T-cell (primary cell): ENCODE measurements at regions not wholly inside any gene's neighbourhood (a gene's known extent, or its start where the extent isn't known, plus 50 kb on each side); places are given as distances from the start of the nearest gene placed in this dataset.

Experiments used
- ATAC-seq, 4 experiments: fragments of 200-7000 bp in 3 of 4; fragments of 150-1000 bp in 1 of 4; cut with Tn5 transposase; replicated peaks in 1 of 4; 1 replicate in 3 of 4; 2 replicates in 1 of 4; pipeline ENCODE4 v1.10.0; 2021; ENCODE audit warnings: moderate library complexity in 3 of 4, mild to moderate bottlenecking in 2 of 4, moderate number of reproducible peaks in 1 of 4
- CTCF ChIA-PET, 2 donors: fragments of 300-600 bp; sonication (Branson Sonifier 250); formaldehyde crosslinking; loops; one replicate each; lab custom pipeline; 2022; ENCODE audit warnings: antibody characterized with exemption in 2 of 2; lab: Charles Lee
- POLR2A ChIA-PET, 2 donors: fragments of 300-600 bp; sonication (Branson Sonifier 250); formaldehyde crosslinking; loops; one replicate each; lab custom pipeline; 2022; ENCODE audit warnings: antibody characterized with exemption in 2 of 2; lab: Charles Lee
- DNase-seq, 35 experiments: peaks; one replicate each; pipeline versions ENCODE4 v3.0.0 to v3.0.0-alpha.2; 2013 to 2023
- H3K27ac ChIP-seq: one replicate; pipeline ENCODE4 v1.5.1; 2013; ENCODE audit warnings: low read length
- H3K27me3 ChIP-seq, 2 experiments: replicated peaks in 1 of 2; 1 replicate in 1 of 2; 2 replicates in 1 of 2; pipeline versions ENCODE4 v1.6.1 to v1.7.0; 2013; ENCODE audit warnings: low read length in 1 of 2, mixed read lengths in 1 of 2; ENCODE audit not compliant: control insufficient read depth in 2 of 2, insufficient read depth in 2 of 2; ENCODE audit errors: extremely low read depth in 1 of 2
- H3K36me3 ChIP-seq, 2 donors: 1 replicate in 1 of 2; 2 replicates in 1 of 2; pipeline versions ENCODE4 v1.6.1 to v1.7.0; 2013; ENCODE audit warnings: low read length in 1 of 2; ENCODE audit not compliant: control insufficient read depth in 2 of 2, insufficient read depth in 1 of 2; ENCODE audit errors: extremely low read depth in 1 of 2
- H3K4me1 ChIP-seq, 2 experiments: 1 replicate in 1 of 2; 2 replicates in 1 of 2; pipeline versions ENCODE4 v1.6.1 to v1.7.0; 2013; ENCODE audit warnings: low read length in 2 of 2, mixed read lengths in 1 of 2; ENCODE audit not compliant: insufficient read depth in 2 of 2, control insufficient read depth in 1 of 2; ENCODE audit errors: extremely low read depth in 1 of 2
- H3K4me3 ChIP-seq, 2 donors: 1 replicate in 1 of 2; 2 replicates in 1 of 2; pipeline versions ENCODE4 v1.5.1 to v1.7.0; 2013; ENCODE audit warnings: mild to moderate bottlenecking in 2 of 2, low read length in 1 of 2, moderate library complexity in 1 of 2; ENCODE audit not compliant: control insufficient read depth in 1 of 2; ENCODE audit errors: extremely low read depth in 1 of 2
- H3K9me3 ChIP-seq: 2 replicates; pipeline ENCODE4 v1.7.0; 2013
- H3K27ac Mint-ChIP-seq, 2 donors: one replicate each; pipeline ENCODE4 v1.8.0; 2020 to 2021; ENCODE audit warnings: mild to moderate bottlenecking in 2 of 2, mixed read lengths in 2 of 2
- H3K27me3 Mint-ChIP-seq, 2 donors: one replicate each; pipeline ENCODE4 v1.8.0; 2021 to 2022; ENCODE audit warnings: mixed read lengths in 2 of 2
- H3K36me3 Mint-ChIP-seq: one replicate; pipeline ENCODE4 v1.8.0; 2021; ENCODE audit warnings: mixed read lengths
- H3K4me1 Mint-ChIP-seq, 3 donors: one replicate each; pipeline ENCODE4 v1.8.0; 2020 to 2022; ENCODE audit warnings: mixed read lengths in 3 of 3, mild to moderate bottlenecking in 1 of 3
- H3K4me3 Mint-ChIP-seq, 3 donors: one replicate each; pipeline ENCODE4 v1.8.0; 2020 to 2022; ENCODE audit warnings: mild to moderate bottlenecking in 3 of 3, mixed read lengths in 3 of 3, moderate library complexity in 3 of 3
- H3K9me3 Mint-ChIP-seq, 3 donors: one replicate each; pipeline ENCODE4 v1.8.0; 2020 to 2022; ENCODE audit warnings: mixed read lengths in 3 of 3
- WGBS: methylation state at CpG from one replicate; pipeline ENCODE4 v1.1.5; 2013; ENCODE audit warnings: missing lambda C conversion rate; ENCODE audit not compliant: insufficient coverage; 5-methylcytosine and 5-hydroxymethylcytosine counted together

DNA sequence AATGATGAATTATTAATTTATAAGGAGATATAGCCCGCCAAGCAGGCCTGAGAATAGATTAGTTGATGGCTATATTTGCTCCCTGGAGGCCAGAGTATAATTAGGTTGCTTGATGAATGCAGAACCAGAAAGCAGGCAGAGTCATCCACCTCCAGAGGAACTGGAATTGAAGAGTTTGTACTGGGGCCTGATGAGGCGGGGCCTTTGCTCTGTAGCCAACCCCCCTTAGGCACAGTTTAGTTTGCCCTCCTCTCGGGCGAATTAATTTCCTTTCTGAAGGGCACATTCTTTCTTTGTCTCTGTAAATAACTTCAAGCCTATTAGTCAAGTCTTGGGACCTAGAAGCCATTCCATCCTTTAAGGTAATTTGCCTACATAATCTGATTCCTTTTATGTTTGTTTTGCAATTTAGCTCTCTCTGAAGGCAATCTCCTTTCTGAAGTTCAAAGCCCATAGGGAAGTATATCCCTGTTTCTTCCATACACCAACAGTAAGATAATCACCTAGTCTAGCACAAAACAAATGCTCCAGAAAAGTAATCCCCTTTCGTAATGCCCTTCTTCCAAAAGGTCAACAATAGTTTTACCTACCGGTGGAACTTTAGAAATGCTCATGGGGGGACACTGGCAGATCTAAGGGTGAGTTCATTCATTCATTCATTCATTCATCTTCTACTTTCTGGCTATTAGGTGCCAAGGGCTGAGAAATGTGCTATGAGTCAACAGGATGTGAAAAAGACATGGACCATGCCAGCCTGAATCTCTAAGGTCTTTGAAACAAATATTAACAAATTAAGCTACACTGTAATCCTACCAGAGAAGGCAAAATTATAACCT, 84.8 kb upstream of the NUDT4 start:
- no peaks in the 10 kb centered on the region for H3K27me3 ChIP-seq
- Mint-ChIP-seq H3K36me3 (no peaks in the 10 kb centered on the region), H3K27ac (no peak overlapping the region), H3K4me1 (peaks cover 3 to 8% (median 4%) of the 10 kb centered on the region in 3 donors), H3K4me3 (no peak overlapping the region), H3K27me3 (peaks cover 0 to 2% of the 10 kb centered on the region in 2 donors), H3K9me3 (no peaks in the 10 kb centered on the region)
- CTCF ChIA-PET: no interaction called here
- 97% methylated on average over 4 of the region's 6 CpGs for WGBS
- H3K27ac ChIP-seq: no peak overlapping the region
- peaks cover 0 to 3% of the 10 kb centered on the region in 2 experiments for H3K4me1 ChIP-seq
- no peaks in the 10 kb centered on the region for H3K9me3 ChIP-seq
- no peak for DNase-seq
- POLR2A ChIA-PET: no interaction called here
- no peaks in the 10 kb centered on the region for H3K36me3 ChIP-seq
- no peak for ATAC-seq
- H3K4me3 ChIP-seq: no peak overlapping the region

DNA sequence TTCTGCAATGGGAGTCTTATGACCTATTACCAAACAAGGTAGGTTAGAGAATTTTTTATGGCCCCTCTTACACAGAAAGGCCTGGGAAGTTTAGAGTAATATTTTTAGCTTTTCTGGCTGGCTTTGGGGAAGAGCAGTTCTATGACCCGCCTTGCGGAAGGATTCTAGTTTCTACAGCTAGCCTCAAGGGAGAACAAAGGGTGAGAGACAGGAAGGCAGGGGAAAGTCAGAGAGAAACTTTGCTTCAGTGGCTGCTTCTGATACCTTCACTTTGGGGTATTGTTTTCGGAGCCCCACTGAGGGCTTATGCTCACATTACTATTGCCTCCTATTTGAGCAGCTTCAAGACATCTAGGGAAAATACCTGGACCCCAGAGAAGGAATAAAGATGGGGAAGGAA, 80.7 kb upstream of the NUDT4 start:
- Histone ChIP-seq H3K36me3 (no peaks in the 10 kb centered on the region), H3K4me3 (no peak overlapping the region), H3K27ac (no peak overlapping the region), H3K27me3 (no peaks in the 10 kb centered on the region), H3K4me1 (peaks cover 0 to 3% of the 10 kb centered on the region in 2 experiments), H3K9me3 (no peaks in the 10 kb centered on the region)
- peak in 1 of 35 experiments; percentile 4 for DNase-seq
- 100% methylated on average over 2 of the region's 3 CpGs for WGBS
- peak in 2 of 4 experiments; percentile 43 to 57 for ATAC-seq
- no peak overlapping the region for H3K27ac Mint-ChIP-seq
- peaks cover 3 to 8% (median 4%) of the 10 kb centered on the region in 3 donors for H3K4me1 Mint-ChIP-seq
- ChIA-PET POLR2A (no interaction called here), CTCF (no interaction called here)
- H3K4me3 Mint-ChIP-seq: peak overlapping the region in 1 of 3 donors; percentile 4
- peaks cover 0 to 2% of the 10 kb centered on the region in 2 donors for H3K27me3 Mint-ChIP-seq
- H3K9me3 Mint-ChIP-seq: no peaks in the 10 kb centered on the region
- H3K36me3 Mint-ChIP-seq: no peaks in the 10 kb centered on the region

DNA sequence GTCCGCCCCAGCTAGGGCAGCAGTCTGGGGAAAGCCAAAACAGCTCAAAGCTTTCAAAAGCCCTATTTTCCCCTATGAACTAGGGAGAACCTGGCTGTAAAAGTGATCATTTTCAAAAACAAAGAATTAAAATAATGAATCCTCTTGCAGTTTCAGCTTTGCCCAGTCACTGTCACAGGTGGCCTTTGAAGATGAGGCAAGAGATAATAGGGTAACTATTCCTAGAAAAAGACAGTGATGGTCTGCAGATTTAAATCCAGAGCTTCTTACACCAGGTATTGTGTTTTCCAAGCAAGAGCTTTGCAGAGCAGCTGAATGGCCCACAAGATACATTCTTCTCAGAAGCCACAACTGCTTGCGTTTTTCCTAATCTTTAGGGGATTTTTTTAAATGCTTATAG, 80.2 kb upstream of the NUDT4 start:
- H3K36me3 Mint-ChIP-seq: no peaks in the 10 kb centered on the region
- no CpG with 5 or more reads among the region's 2 CpGs for WGBS
- H3K4me3 ChIP-seq: no peak overlapping the region
- H3K4me3 Mint-ChIP-seq: no peak overlapping the region
- peaks cover 0 to 2% of the 10 kb centered on the region in 2 donors for H3K27me3 Mint-ChIP-seq
- ATAC-seq (no peak), DNase-seq (no peak)
- CTCF ChIA-PET: interaction anchor here in 1 of 2 donors (0.6 kb wide), 2 partner anchors 19 to 121 kb away, joined by 3 to 6 read pairs; no protein-coding TSS in a partner anchor
- H3K27ac ChIP-seq: no peak overlapping the region
- no peaks in the 10 kb centered on the region for H3K36me3 ChIP-seq
- no peaks in the 10 kb centered on the region for H3K27me3 ChIP-seq
- H3K9me3 ChIP-seq: no peaks in the 10 kb centered on the region
- peaks cover 3 to 8% (median 4%) of the 10 kb centered on the region in 3 donors for H3K4me1 Mint-ChIP-seq
- no peaks in the 10 kb centered on the region for H3K9me3 Mint-ChIP-seq
- H3K27ac Mint-ChIP-seq: no peak overlapping the region
- POLR2A ChIA-PET: no interaction called here
- peaks cover 0 to 3% of the 10 kb centered on the region in 2 experiments for H3K4me1 ChIP-seq

DNA sequence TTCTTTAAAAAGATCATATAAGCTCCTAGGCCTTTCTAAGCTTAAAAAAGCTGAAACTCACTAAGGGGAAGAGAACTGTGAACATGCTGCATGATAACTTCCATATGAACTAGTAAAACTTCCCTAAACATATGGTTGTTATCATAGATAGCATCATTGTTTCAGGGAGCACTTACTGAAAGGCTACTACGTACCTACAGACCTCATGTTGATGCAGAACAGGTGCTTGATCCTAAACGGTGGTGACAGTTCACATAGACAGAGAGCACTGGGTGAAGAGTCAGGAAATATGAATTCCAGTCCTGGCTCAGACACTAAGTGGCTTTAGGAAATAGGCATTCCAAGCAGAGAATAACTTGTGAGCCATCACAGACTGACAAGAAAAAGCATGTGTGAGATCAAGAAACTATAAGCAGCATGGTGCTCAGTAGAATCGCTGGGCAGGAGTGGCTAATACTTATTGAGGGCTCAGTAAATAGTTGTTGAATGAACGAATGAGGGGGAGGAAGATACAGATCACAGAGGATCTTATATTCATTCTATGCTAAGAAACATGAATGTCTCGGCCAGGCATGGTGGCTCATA, 78.4 kb upstream of the NUDT4 start:
- peaks cover 3 to 8% (median 4%) of the 10 kb centered on the region in 3 donors for H3K4me1 Mint-ChIP-seq
- H3K27me3 ChIP-seq: no peaks in the 10 kb centered on the region
- no peaks in the 10 kb centered on the region for H3K9me3 Mint-ChIP-seq
- WGBS: 72% methylated on average over 3 of the region's 5 CpGs
- no peaks in the 10 kb centered on the region for H3K36me3 Mint-ChIP-seq
- no peak overlapping the region for H3K27ac ChIP-seq
- no peaks in the 10 kb centered on the region for H3K9me3 ChIP-seq
- no peak overlapping the region for H3K27ac Mint-ChIP-seq
- DNase-seq (no peak), ATAC-seq (no peak)
- CTCF ChIA-PET: no interaction called here
- no peak overlapping the region for H3K4me3 Mint-ChIP-seq
- H3K4me1 ChIP-seq: peaks cover 0 to 3% of the 10 kb centered on the region in 2 experiments
- POLR2A ChIA-PET: no interaction called here
- H3K27me3 Mint-ChIP-seq: peaks cover 0 to 2% of the 10 kb centered on the region in 2 donors
- no peak overlapping the region for H3K4me3 ChIP-seq
- no peaks in the 10 kb centered on the region for H3K36me3 ChIP-seq

DNA sequence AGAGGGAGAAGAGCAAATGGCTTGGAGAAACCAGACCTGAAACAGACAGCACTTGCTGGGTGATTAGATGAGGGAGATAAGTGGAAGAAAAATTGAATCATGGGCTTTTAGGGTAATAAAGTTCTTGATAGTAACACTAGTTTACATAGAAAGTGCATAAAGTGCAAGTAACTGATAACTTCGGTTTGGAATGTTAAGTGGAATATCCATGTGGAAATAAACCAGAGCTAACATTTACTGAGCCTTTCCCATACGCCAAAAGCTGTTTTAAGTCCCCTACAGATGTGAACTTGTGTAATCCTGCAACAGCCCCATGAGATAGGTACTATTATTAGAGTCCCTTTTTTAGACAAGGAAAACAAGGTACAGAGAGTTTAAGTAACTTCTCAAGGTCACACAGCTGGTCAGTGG, 77.1 kb upstream of the NUDT4 start:
- H3K27ac ChIP-seq: no peak overlapping the region
- Mint-ChIP-seq H3K4me3 (no peak overlapping the region), H3K27ac (no peak overlapping the region), H3K9me3 (peaks cover 0 to 5% (median 0%) of the 10 kb centered on the region in 3 donors), H3K27me3 (peaks cover 0 to 2% of the 10 kb centered on the region in 2 donors), H3K36me3 (no peaks in the 10 kb centered on the region), H3K4me1 (peaks cover 3 to 8% (median 4%) of the 10 kb centered on the region in 3 donors)
- H3K27me3 ChIP-seq: no peaks in the 10 kb centered on the region
- ATAC-seq (no peak), DNase-seq (no peak)
- ChIA-PET CTCF (interaction anchor here in 1 of 2 donors (0.7 kb wide), 1 partner anchor 44 kb away, joined by 3 read pairs; no protein-coding TSS in a partner anchor), POLR2A (no interaction called here)
- WGBS: no CpG with 5 or more reads among the region's 2 CpGs
- H3K36me3 ChIP-seq: no peaks in the 10 kb centered on the region
- peaks cover 0 to 3% of the 10 kb centered on the region in 2 experiments for H3K4me1 ChIP-seq
- no peaks in the 10 kb centered on the region for H3K9me3 ChIP-seq
- no peak overlapping the region for H3K4me3 ChIP-seq

DNA sequence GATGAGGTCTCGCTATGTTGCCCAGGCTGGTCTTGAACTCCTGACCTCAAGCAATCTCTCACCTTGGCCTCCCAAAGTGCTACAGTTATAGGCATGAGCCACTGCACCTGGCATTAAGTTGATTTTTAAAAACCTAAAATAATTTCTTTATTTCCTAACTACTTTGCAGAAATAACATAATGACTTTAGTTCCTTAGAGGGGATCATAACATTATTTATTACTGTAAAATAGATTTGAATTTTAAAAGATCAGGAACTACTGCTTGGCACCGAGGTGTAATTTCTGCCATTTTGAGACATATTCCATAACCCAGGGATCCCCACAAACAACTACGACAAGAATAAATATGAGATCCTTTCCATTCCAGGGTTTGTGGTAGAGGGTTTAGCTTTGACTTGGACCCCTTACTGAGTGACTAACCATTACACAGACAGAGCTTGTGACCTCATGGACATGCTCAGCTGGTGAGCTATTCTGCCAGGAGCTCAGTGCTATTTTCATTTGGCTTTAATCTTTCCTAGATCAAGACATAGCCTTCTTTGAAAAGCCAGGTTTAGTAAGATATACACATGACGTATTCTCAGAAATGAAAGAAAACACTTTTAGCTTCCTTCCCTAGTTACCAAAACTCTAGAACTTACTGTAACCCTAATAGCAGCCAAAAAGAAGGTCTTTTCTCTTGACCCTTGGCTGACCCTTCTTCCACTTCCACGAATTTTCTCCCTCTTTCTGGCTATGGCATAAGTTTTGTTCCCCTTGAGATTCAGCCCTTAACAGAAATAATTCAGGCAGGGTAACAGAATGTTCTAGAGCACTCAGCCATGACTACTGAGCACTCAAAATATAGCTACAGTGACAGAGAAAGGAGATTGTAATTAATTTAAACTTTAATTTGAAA, 75.1 kb upstream of the NUDT4 start:
- Histone ChIP-seq H3K27me3 (no peaks in the 10 kb centered on the region), H3K4me1 (no peaks in the 10 kb centered on the region), H3K4me3 (no peak overlapping the region), H3K9me3 (no peaks in the 10 kb centered on the region), H3K36me3 (no peaks in the 10 kb centered on the region), H3K27ac (no peak overlapping the region)
- peaks cover 8 to 17% (median 9%) of the 10 kb centered on the region in 3 donors for H3K9me3 Mint-ChIP-seq
- no peak overlapping the region for H3K27ac Mint-ChIP-seq
- no peak for DNase-seq
- no peaks in the 10 kb centered on the region for H3K27me3 Mint-ChIP-seq
- no peaks in the 10 kb centered on the region for H3K36me3 Mint-ChIP-seq
- no peak overlapping the region for H3K4me3 Mint-ChIP-seq
- ChIA-PET CTCF (interaction anchor here in 1 of 2 donors (0.5 to 0.6 kb wide), 2 partner anchors 222 to 1207 kb away, joined by 3 to 4 read pairs; no protein-coding TSS in a partner anchor), POLR2A (interaction anchor here in 1 of 2 donors (0.5 to 0.7 kb wide), 2 partner anchors 124 to 224 kb away, joined by 3 to 4 read pairs; no protein-coding TSS in a partner anchor)
- 55% methylated on average over 2 of the region's 5 CpGs for WGBS
- no peak for ATAC-seq
- no peaks in the 10 kb centered on the region for H3K4me1 Mint-ChIP-seq
